HepG2 (cell line): ENCODE measurements at regions not wholly inside any gene's neighbourhood (a gene's known extent, or its start where the extent isn't known, plus 50 kb on each side); places are given as distances from the start of the nearest gene placed in this dataset.

Experiments
- ATAC-seq: fragments of 200-7000 bp; cut with Tn5 transposase; 3 replicates; pipeline ENCODE4 v1.9.1; 2020; ENCODE audit warnings: mild to moderate bottlenecking, moderate library complexity
- BruUV-seq: library from RNA; stranded (reverse); fragments of 400-500 nt; replicated peaks from 2 replicates; lab custom pipeline; 2021; lab: Mats Ljungman, UMichigan
- CTCF ChIA-PET: fragments of 300-600 bp; formaldehyde crosslinking; extraction: SDS; loops from one replicate; lab custom pipeline; 2021; ENCODE audit warnings: low total read pairs, inconsistent platforms, low intra/inter-chr PET ratio; lab: Yijun Ruan, JAX
- POLR2A ChIA-PET: fragments of 350-600 bp; sonication (Branson Sonifier 250); formaldehyde crosslinking; loops from one replicate; lab custom pipeline; 2020; ENCODE audit warnings: antibody characterized with exemption, inconsistent platforms; lab: Yijun Ruan, JAX
- DNase-seq: peaks from one replicate; pipeline ENCODE4 v3.0.0-alpha.2; 2015; ENCODE audit warnings: low spot score
- FAIRE-seq: peaks from 3 replicates; lab custom pipeline; 2011; peaks lifted over from hg19 to GRCh38; lab: Jason Lieb, UNC
- H2AFZ ChIP-seq: one replicate; pipeline ENCODE4 v1.6.1; 2011; ENCODE audit warnings: low read length, inconsistent platforms
- H3K27ac ChIP-seq: fragments of 300-600 bp; 3 replicates; pipeline ENCODE4 v1.8.0; 2011; ENCODE audit warnings: mixed run types, mild to moderate bottlenecking, mixed read lengths, low read length, inconsistent platforms; ENCODE audit not compliant: insufficient read depth; ENCODE audit errors: extremely low read length
- H3K27me3 ChIP-seq, 2 experiments: fragments of 200-600 bp in 1 of 2; 2 replicates in 1 of 2; 3 replicates in 1 of 2; pipeline versions ENCODE4 v1.6.0 to v1.8.0; 2011; ENCODE audit warnings: low read length in 2 of 2, mild to moderate bottlenecking in 2 of 2, moderate library complexity in 2 of 2, inconsistent platforms in 1 of 2; ENCODE audit not compliant: insufficient read depth in 2 of 2, control insufficient read depth in 1 of 2
- H3K36me3 ChIP-seq, 2 experiments: fragments of 200-600 bp in 1 of 2; replicated peaks in 1 of 2; 2 replicates in 1 of 2; 3 replicates in 1 of 2; pipeline versions ENCODE4 v1.5.1 to v1.8.0; 2011; ENCODE audit warnings: low read length in 2 of 2, inconsistent platforms in 1 of 2; ENCODE audit not compliant: insufficient read depth in 2 of 2, control insufficient read depth in 1 of 2
- H3K4me1 ChIP-seq: 2 replicates; pipeline ENCODE4 v1.5.1; 2012; ENCODE audit warnings: low read length, inconsistent platforms; ENCODE audit not compliant: insufficient read depth
- H3K4me2 ChIP-seq: 2 replicates; pipeline ENCODE4 v1.6.0; 2011; ENCODE audit warnings: low read depth, low read length, inconsistent platforms
- H3K4me3 ChIP-seq, 3 experiments: fragments of 200-600 bp in 1 of 3; sonication (generic), shearing (Covaris generic) in 1 of 3; replicated peaks in 1 of 3; 2 replicates each; pipeline ENCODE4 v1.5.1; 2011 to 2016; ENCODE audit warnings: low read length in 3 of 3, inconsistent platforms in 2 of 3, low read depth in 2 of 3, mild to moderate bottlenecking in 2 of 3, control low read depth in 1 of 3, mixed read lengths in 1 of 3; ENCODE audit not compliant: insufficient read depth in 1 of 3
- H3K79me2 ChIP-seq: one replicate; pipeline ENCODE4 v1.6.1; 2011; ENCODE audit warnings: low read length, inconsistent platforms; ENCODE audit not compliant: insufficient read depth
- H3K9ac ChIP-seq: 2 replicates; pipeline ENCODE4 v1.6.0; 2011; ENCODE audit warnings: mild to moderate bottlenecking, low read depth, low read length, inconsistent platforms; ENCODE audit not compliant: insufficient read depth
- H3K9me3 ChIP-seq: 2 replicates; pipeline ENCODE4 v1.5.1; 2012; ENCODE audit warnings: mild to moderate bottlenecking, low read length
- H4K20me1 ChIP-seq: 2 replicates; pipeline ENCODE4 v1.6.0; 2011; ENCODE audit warnings: inconsistent platforms, mild to moderate bottlenecking, low read length, moderate library complexity; ENCODE audit not compliant: insufficient read depth
- AKNA ChIP-seq: sonication (generic); formaldehyde crosslinking; IDR thresholded peaks from 2 replicates; pipeline ENCODE4 v1.4.0; 2020; ENCODE audit warnings: missing genetic modification reagents, borderline replicate concordance
- ELF1 ChIP-seq: sonication (generic); formaldehyde crosslinking; IDR thresholded peaks from 2 replicates; pipeline ENCODE4 v1.4.0; 2020; ENCODE audit warnings: missing genetic modification reagents
- ERF ChIP-seq: IDR thresholded peaks from 2 replicates; pipeline ENCODE4 v1.6.1; 2018; ENCODE audit warnings: missing biosample characterization, missing genetic modification reagents
- GABPA ChIP-seq, 2 experiments: IDR thresholded peaks; 2 replicates each; pipeline ENCODE4 v1.6.1; 2011 to 2016; ENCODE audit warnings: low read depth in 2 of 2, low read length in 1 of 2, missing biosample characterization in 1 of 2, missing genetic modification characterization in 1 of 2
- GATA4 ChIP-seq: sonication (generic); IDR thresholded peaks from 2 replicates; pipeline ENCODE4 v1.6.1; 2016; ENCODE audit warnings: antibody characterized with exemption, low read depth, borderline replicate concordance
- HDAC6 ChIP-seq: fragments of 200-600 bp; sonication (generic); IDR thresholded peaks from 2 replicates; pipeline ENCODE4 v1.7.0; 2017; ENCODE audit warnings: mild to moderate bottlenecking, antibody characterized with exemption, low read length, low read depth
- MTA3 ChIP-seq: sonication (generic); formaldehyde crosslinking; IDR thresholded peaks from 2 replicates; pipeline ENCODE4 v1.4.0; 2020; ENCODE audit warnings: missing genetic modification reagents
- REST ChIP-seq, 2 experiments: IDR thresholded peaks; 2 replicates each; pipeline ENCODE4 v1.6.1; 2011 to 2012; ENCODE audit warnings: low read length in 2 of 2, borderline replicate concordance in 1 of 2, low read depth in 1 of 2, mild to moderate bottlenecking in 1 of 2, moderate library complexity in 1 of 2
- THAP7 ChIP-seq: sonication (generic); formaldehyde crosslinking; IDR thresholded peaks from 2 replicates; pipeline ENCODE4 v1.8.1; 2023; ENCODE audit warnings: mild to moderate bottlenecking, missing genetic modification reagents
- ZC3H4 ChIP-seq: sonication (generic); formaldehyde crosslinking; IDR thresholded peaks from 2 replicates; pipeline ENCODE4 v1.4.0; 2020; ENCODE audit warnings: missing genetic modification reagents, borderline replicate concordance
- in situ Hi-C: cut with HindIII; loops from 2 replicates; pipeline ENCODE4 v1.10.0; 2017; ENCODE audit warnings: low pct_unique_long_range_greater_than_20kb; ENCODE audit not compliant: extremely low pct_ligation_motif_present
- intact Hi-C: fragments of 100-400 bp; cut with micrococcal nuclease; formaldehyde crosslinking; loops from one replicate; pipeline ENCODE4 v1.10.0; 2022; ENCODE audit not compliant: unreplicated experiment

- no peak overlapping the region for H3K4me2 ChIP-seq
- no peaks in the 10 kb centered on the region for H3K4me1 ChIP-seq
- no peaks in the 10 kb centered on the region for H3K9me3 ChIP-seq
- FAIRE-seq, result no peak
- no peak for ATAC-seq
- intact Hi-C loops (loop anchor here (1.0 kb wide), 1 partner anchor 45 kb away; no protein-coding TSS in a partner anchor), in situ Hi-C loops (no loop called here)
- no peaks in the 10 kb centered on the region for H3K27me3 ChIP-seq
- H3K36me3 ChIP-seq, result no peaks in the 10 kb centered on the region
- no peak for DNase-seq
- TF ChIP-seq AKNA (CRISPR knock-in tag) (no peak), ERF (CRISPR knock-in tag) (no peak)
- TF ChIP-seq, all 625 proteins: peak for 0
- CTCF ChIA-PET, result no interaction called here
- H3K4me3 ChIP-seq, result no peak overlapping the region
- H4K20me1 ChIP-seq, result no peaks in the 10 kb centered on the region
- no TSS peak for BruUV-seq
- no peak overlapping the region for H2AFZ ChIP-seq
- H3K9ac ChIP-seq, result no peak overlapping the region
- POLR2A ChIA-PET, result no interaction called here
- no peaks in the 10 kb centered on the region for H3K79me2 ChIP-seq
- H3K27ac ChIP-seq, result no peak overlapping the region
Observed at GRCh38 chr4:35835893-35836292, 408.4 kb downstream of the ARAP2 start.

- H3K27me3 ChIP-seq, result no peaks in the 10 kb centered on the region
- H3K9ac ChIP-seq, result no peak overlapping the region
- no peak for FAIRE-seq
- ChIA-PET CTCF (no interaction called here), POLR2A (no interaction called here)
- intact Hi-C loops, result no loop called here
- DNase-seq, result no peak
- no TSS peak for BruUV-seq
- in situ Hi-C loops, result no loop called here
- no peaks in the 10 kb centered on the region for H3K79me2 ChIP-seq
- H3K4me3 ChIP-seq, result no peak overlapping the region
- H4K20me1 ChIP-seq, result no peaks in the 10 kb centered on the region
- no peaks in the 10 kb centered on the region for H3K36me3 ChIP-seq
- H2AFZ ChIP-seq, result no peak overlapping the region
- no peak overlapping the region for H3K27ac ChIP-seq
- no peaks in the 10 kb centered on the region for H3K4me1 ChIP-seq
- H3K4me2 ChIP-seq, result no peak overlapping the region
- H3K9me3 ChIP-seq, result no peaks in the 10 kb centered on the region
- no peak for ATAC-seq
- TF ChIP-seq GATA4 (no peak), REST (IDR thresholded peaks at IDR 0.05; ENCODE audit: borderline replicate concordance in 1 of 2, low read depth in 1 of 2, low read length in 2 of 2) (no peak), MTA3 (CRISPR knock-in tag) (no peak), ZC3H4 (CRISPR knock-in tag) (no peak), ELF1 (no peak), GABPA (IDR thresholded peaks at IDR 0.05; ENCODE audit: low read depth, low read length) (no peak), GABPA (CRISPR knock-in tag; IDR thresholded peaks at IDR 0.05; ENCODE audit: low read depth) (no peak), THAP7 (no peak), HDAC6 (no peak)
Observed at GRCh38 chr4:35836596-35836995, 407.7 kb downstream of the ARAP2 start.
